ENCODE measurements at regions not wholly inside any gene's neighbourhood (a gene's known extent, or its start where the extent isn't known, plus 50 kb on each side); places are given as distances from the start of the nearest gene placed in this dataset.

GRCh38 chr4:56085275-56085674 lies 136.5 kb downstream of the CEP135 start:
- Histone ChIP-seq H3K4ac (replicated peaks; ENCODE audit: insufficient read length, low read depth, low read length) (no peak overlapping the region), H4K8ac (ENCODE audit: extremely low read depth, insufficient read depth, low read length) (no peak overlapping the region), H3K4me3 (ENCODE audit: extremely low read depth in 1 of 4, insufficient read depth in 2 of 4, low read depth in 3 of 4, low read length in 4 of 4) (no peak overlapping the region), H3K23ac (ENCODE audit: insufficient read length) (no peak overlapping the region), H3K23me2 (ENCODE audit: low read depth, low read length) (no peaks in the 10 kb centered on the region; the same call in 1 of the 2 replicates), H3K79me1 (ENCODE audit: low read depth, low read length) (no peaks in the 10 kb centered on the region), H2BK5ac (ENCODE audit: low read depth, low read length) (no peak overlapping the region), H3K14ac (ENCODE audit: insufficient read length) (no peak overlapping the region), H3K9ac (replicated peaks in 1 of 4; ENCODE audit: extremely low read depth in 1 of 4, low read depth in 3 of 4, low read length in 3 of 4) (no peak overlapping the region), H3K27ac (ENCODE audit: low read depth, low read length) (no peak overlapping the region), H2BK12ac (ENCODE audit: low read depth, low read length) (no peak overlapping the region), H2BK20ac (ENCODE audit: low read length) (no peak overlapping the region), H4K20me1 (replicated peaks in 1 of 2; ENCODE audit: control insufficient read depth in 1 of 2, insufficient read depth in 2 of 2, low read length in 2 of 2) (peaks cover 0 to 6% of the 10 kb centered on the region in 2 experiments), H2BK15ac (ENCODE audit: low read length) (no peak overlapping the region), H4K5ac (ENCODE audit: insufficient read length, low read depth, low read length) (no peak overlapping the region), H3K27me3 (replicated peaks in 1 of 4; ENCODE audit: control insufficient read depth in 3 of 4, extremely low read depth in 1 of 4, insufficient read depth in 3 of 4, low read length in 3 of 4) (no peaks in the 10 kb centered on the region), H3K79me2 (ENCODE audit: control insufficient read depth in 1 of 2, insufficient read depth in 2 of 2, low read length in 2 of 2) (peaks cover 0 to 6% of the 10 kb centered on the region in 2 experiments; a peak in 1 of 4 replicates), H3K4me1 (replicated peaks in 1 of 4; ENCODE audit: control insufficient read depth in 3 of 4, insufficient read depth in 4 of 4, low read length in 3 of 4) (peaks cover 4 to 8% (median 6%) of the 10 kb centered on the region in 4 experiments; a peak in 6 of 7 replicates), H3K56ac (replicated peaks; ENCODE audit: insufficient read length, low read depth, low read length) (no peak overlapping the region), H3K36me3 (ENCODE audit: control insufficient read depth in 2 of 4, insufficient read depth in 4 of 4, low read length in 3 of 4) (no peaks in the 10 kb centered on the region), H3K18ac (ENCODE audit: extremely low read depth, low read length) (no peak overlapping the region), H4K91ac (replicated peaks; ENCODE audit: insufficient read length, low read length) (no peak overlapping the region), H3K9me3 (ENCODE audit: insufficient read depth in 2 of 2, low read depth in 1 of 2, low read length in 1 of 2) (no peaks in the 10 kb centered on the region), H2AFZ (ENCODE audit: low read length) (no peak overlapping the region), H2AK5ac (ENCODE audit: low read depth, low read length) (no peak overlapping the region), H2BK120ac (replicated peaks; ENCODE audit: low read depth, low read length) (no peak overlapping the region), H3K4me2 (ENCODE audit: insufficient read depth in 1 of 2, low read depth in 2 of 2, low read length in 2 of 2) (no peak overlapping the region)
- FAIRE-seq (peak; percentile 32), DNase-seq (ENCODE audit: low read depth in 1 of 2, low spot score in 2 of 2) (no peak)
- TF ChIP-seq TAF7 (optimal IDR thresholded peaks at IDR 0.05; ENCODE audit: borderline replicate concordance, low read depth, low read length) (no peak), JUN (IDR thresholded peaks at IDR 0.05; ENCODE audit: low read depth, low read length) (no peak), SP2 (IDR thresholded peaks at IDR 0.05; ENCODE audit: low read length) (no peak), RBBP5 (IDR thresholded peaks at IDR 0.05; ENCODE audit: borderline replicate concordance, low read depth, low read length) (no peak), USF2 (IDR thresholded peaks at IDR 0.05; ENCODE audit: low read length) (no peak)
- WGBS, 2 experiments (ENCODE audit: extremely low coverage in 1 of 2, insufficient coverage in 1 of 2, insufficient read length in 1 of 2, insufficient replicate concordance in 2 of 2, low coverage in 1 of 2, low lambda C conversion rate in 2 of 2, missing lambda C conversion rate in 1 of 2): 38% methylated on average over 2 of the region's 2 CpGs; no CpG with 5 or more reads in 1 of the 2 experiments
- ChIA-PET POLR2A (ENCODE audit: partially characterized antibody) (interaction anchor here (1.0 to 1.3 kb wide), 2 partner anchors 16 to 70 kb away, joined by 3 read pairs; no protein-coding TSS in a partner anchor), CTCF (ENCODE audit: partially characterized antibody) (interaction anchor here (1.0 kb wide), 1 partner anchor 21 kb away, joined by 4 read pairs; no protein-coding TSS in a partner anchor)
